G401 (cell line): ENCODE measurements at regions not wholly inside any gene's neighbourhood (a gene's known extent, or its start where the extent isn't known, plus 50 kb on each side); places are given as distances from the start of the nearest gene placed in this dataset.
"Not testable (repeated sequence)": the region's sequence is repeated elsewhere in the genome, so short reads cannot be mapped to it uniquely, and the experiment has no call there.

ENCODE experiments used
- DNase-seq: peaks from one replicate; pipeline ENCODE4 v3.0.0-alpha.2; 2015; ENCODE audit warnings: low spot score
- in situ Hi-C: cut with HindIII; loops from 2 replicates; pipeline ENCODE4 v1.10.0; 2016; ENCODE audit warnings: low sequenced_read_pairs, mixed read lengths

GRCh38 chr6:94570581-94570980 is 1006.8 kb upstream of the MANEA start:
- no peak for DNase-seq
- in situ Hi-C loops: no loop called here

GRCh38 chr6:94562846-94563245 is 1014.5 kb upstream of the MANEA start:
- in situ Hi-C loops: no loop called here
- DNase-seq: no peak

GRCh38 chr6:94559829-94560537 is 1017.4 kb upstream of the MANEA start:
- in situ Hi-C loops: no loop called here
- DNase-seq: no peak

- DNase-seq, in situ Hi-C loops: not testable (repeated sequence)
Observed at GRCh38 chr6:94557207-94557606, 1020.1 kb upstream of the MANEA start.

GRCh38 chr6:94548201-94548600 is 1029.1 kb upstream of the MANEA start:
- in situ Hi-C loops: no loop called here
- DNase-seq: no peak

GRCh38 chr6:94535798-94536197 is 1041.5 kb upstream of the MANEA start:
- in situ Hi-C loops: no loop called here
- DNase-seq: no peak

GRCh38 chr6:94511502-94512088 is 1065.7 kb upstream of the MANEA start:
- no peak for DNase-seq
- in situ Hi-C loops: no loop called here

- in situ Hi-C loops: no loop called here
- DNase-seq: no peak
Observed at GRCh38 chr6:94510877-94511276, 1066.5 kb upstream of the MANEA start.

- in situ Hi-C loops: no loop called here
- DNase-seq: no peak
Observed at GRCh38 chr6:94501516-94501915, 1075.8 kb upstream of the MANEA start.

- DNase-seq: no peak
- in situ Hi-C loops: no loop called here
Observed at GRCh38 chr6:94498099-94498498, 1078.7 kb upstream of the EPHA7 start.

- no peak for DNase-seq
- in situ Hi-C loops: no loop called here
Observed at GRCh38 chr6:94494500-94494899, 1075.1 kb upstream of the EPHA7 start.

- no peak for DNase-seq
- in situ Hi-C loops: no loop called here
Observed at GRCh38 chr6:94487371-94487770, 1068.0 kb upstream of the EPHA7 start.

- DNase-seq: peak; percentile 56
- in situ Hi-C loops: no loop called here
Observed at GRCh38 chr6:94478133-94479005, 1059.0 kb upstream of the EPHA7 start.

GRCh38 chr6:94468830-94469229 is 1049.5 kb upstream of the EPHA7 start:
- in situ Hi-C loops: no loop called here
- no peak for DNase-seq

- no peak for DNase-seq
- in situ Hi-C loops: no loop called here
Observed at GRCh38 chr6:94464018-94464510, 1044.7 kb upstream of the EPHA7 start.

- in situ Hi-C loops: no loop called here
- DNase-seq: no peak
Observed at GRCh38 chr6:94463306-94463705, 1043.9 kb upstream of the EPHA7 start.

- DNase-seq: no peak
- in situ Hi-C loops: no loop called here
Observed at GRCh38 chr6:94462231-94462630, 1042.9 kb upstream of the EPHA7 start.

GRCh38 chr6:94456266-94456665 is 1036.9 kb upstream of the EPHA7 start:
- in situ Hi-C loops: no loop called here
- no peak for DNase-seq

GRCh38 chr6:94454231-94454630 is 1034.9 kb upstream of the EPHA7 start:
- DNase-seq: no peak
- in situ Hi-C loops: no loop called here

- in situ Hi-C loops: no loop called here
- DNase-seq: no peak
Observed at GRCh38 chr6:94446120-94446519, 1026.8 kb upstream of the EPHA7 start.
